Fibroblast of skin of scalp (primary cell): ENCODE measurements at regions not wholly inside any gene's neighbourhood (a gene's known extent, or its start where the extent isn't known, plus 50 kb on each side); places are given as distances from the start of the nearest gene placed in this dataset.

ENCODE experiments used
- DNase-seq: peaks from one replicate; pipeline ENCODE4 v3.0.0-alpha.2; 2013

DNA sequence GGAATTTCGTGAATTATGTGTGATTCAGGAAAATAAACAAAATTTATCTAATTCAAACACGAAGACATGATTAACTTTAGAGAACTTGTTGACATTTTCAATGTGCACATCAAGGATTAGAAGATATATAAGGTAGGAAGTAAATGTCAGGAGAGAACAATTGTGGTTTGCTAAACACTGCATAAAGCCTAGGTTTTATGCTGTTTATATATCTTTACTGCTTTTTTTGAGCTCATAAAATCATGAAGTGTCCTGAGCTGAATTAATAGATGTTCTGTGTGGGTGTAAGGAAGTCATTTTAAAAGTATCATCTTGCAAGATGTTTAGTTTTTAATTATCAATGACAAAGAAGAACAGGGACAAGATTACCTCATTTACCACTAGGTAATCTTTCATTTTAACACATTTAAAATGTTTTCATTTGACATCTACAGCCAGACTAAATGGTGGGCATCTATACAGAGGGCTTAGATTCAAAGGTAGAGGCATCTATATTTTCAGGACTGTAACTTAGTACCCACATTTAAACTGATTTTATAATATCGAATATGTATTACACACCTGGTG, 382.8 kb downstream of the ADAMTS20 start:
- no peak for DNase-seq

DNA sequence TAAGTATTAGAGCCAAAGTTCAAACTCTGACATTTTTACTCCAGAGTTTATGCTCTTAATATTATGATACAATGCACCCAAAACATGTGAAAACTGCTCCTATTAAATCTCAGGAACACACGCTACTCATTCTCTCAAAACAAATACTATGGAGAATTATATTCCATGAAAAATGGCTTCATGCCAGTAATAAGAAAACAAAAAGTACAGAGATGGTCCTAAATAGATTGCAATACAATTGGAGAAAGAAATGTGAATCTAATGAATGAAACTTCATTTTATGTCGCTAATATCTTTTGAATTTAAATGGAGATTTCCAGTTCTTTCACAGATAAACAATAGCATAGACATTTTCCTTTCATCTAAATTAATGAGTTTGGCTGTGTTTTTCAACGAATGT, 384.3 kb downstream of the ADAMTS20 start:
- DNase-seq = no peak

DNA sequence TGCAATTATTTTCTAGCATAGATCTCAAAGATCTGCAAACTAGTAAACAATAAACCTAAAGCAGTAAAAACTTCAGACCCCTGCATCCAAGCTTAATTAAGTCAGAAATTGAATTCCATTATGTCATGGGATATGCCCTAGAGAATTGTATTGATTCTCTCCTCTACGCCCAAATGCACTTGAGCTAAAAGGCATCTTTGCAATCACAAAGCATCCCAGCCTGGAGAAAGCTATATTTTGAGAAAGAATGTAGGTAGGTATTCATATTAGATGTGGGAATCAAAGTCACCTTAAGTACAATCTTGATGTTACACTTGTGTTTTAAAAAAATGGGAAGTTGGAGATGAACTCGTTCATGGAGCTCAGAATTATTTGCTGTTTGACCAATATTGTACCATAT, 386.7 kb downstream of the ADAMTS20 start:
- DNase-seq = no peak

DNA sequence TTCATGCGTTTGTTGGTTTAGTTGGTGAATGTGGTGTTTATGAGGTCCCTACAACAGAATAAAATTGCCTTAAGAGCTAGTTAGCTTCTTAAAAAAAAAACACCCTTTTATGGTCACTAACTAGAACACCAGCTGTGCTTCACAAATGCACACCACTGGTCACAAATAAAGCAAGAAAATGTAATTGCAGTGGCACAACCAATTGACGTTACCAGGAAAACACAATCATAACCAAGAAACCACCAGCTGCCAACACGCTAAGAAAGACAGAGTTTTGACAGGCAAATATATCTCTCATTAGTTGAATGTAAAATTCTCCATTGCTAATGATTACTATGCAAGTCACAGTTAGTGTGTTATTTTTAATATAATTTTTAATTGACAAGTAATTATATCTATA, 389.9 kb downstream of the ADAMTS20 start:
- DNase-seq = no peak

DNA sequence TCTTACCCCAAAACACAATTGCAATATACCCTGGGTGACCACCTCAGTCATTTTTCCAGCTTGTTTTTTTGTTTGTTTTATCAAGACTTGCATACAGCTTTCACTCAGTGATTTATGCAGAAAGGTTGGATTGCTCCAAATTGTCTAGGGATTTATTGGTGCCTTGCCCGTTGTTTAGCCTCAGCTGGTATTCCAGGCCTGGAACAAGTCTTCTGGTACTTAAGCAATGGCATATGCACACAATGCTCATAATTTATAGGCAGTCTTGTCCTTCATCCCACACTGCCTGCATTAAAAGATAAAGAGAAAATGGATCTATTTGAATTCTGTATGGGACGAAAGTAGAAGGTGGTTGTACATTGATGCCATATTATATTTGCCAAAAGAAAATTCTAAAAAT, 392.5 kb downstream of the ADAMTS20 start:
- DNase-seq = no peak

DNA sequence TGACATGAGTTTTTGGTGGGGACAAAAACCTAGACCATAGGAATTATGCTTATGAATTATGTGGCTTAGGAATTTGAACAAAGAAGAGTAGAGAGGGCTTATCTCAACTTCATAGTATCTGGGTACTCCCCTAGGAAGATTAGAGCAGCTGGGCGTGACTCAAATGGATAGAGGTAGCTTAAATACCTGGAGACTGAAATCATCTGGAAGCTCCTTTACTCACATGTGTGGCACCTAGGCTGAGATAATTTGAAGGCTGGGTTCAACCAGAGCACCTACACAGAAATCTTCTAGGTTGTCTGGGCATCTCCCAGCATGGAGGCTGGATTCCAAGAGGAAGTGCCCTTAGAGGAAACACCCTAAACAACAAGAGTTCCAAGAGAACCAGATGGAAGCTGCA, 393.9 kb downstream of the ADAMTS20 start:
- DNase-seq = no peak

DNA sequence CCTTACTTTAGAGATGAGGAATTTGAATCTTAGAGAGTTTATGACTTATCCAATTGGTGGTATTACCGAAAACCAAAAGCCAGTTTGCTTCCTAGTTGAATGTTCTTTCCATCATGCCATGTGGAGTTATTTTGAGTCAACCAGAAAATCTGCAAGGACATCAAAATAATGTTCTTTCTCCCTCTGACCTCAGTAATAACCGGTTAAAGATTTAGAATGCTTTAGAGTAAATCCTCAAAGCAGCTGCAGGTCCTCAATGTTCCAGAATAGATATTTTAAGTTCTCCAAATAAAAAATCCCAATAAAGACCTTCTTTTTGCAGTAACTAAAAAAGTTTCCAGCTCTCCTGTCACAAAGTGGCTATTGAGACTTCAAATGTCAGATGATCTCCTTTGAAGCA, 396.6 kb downstream of the ADAMTS20 start:
- DNase-seq = no peak

DNA sequence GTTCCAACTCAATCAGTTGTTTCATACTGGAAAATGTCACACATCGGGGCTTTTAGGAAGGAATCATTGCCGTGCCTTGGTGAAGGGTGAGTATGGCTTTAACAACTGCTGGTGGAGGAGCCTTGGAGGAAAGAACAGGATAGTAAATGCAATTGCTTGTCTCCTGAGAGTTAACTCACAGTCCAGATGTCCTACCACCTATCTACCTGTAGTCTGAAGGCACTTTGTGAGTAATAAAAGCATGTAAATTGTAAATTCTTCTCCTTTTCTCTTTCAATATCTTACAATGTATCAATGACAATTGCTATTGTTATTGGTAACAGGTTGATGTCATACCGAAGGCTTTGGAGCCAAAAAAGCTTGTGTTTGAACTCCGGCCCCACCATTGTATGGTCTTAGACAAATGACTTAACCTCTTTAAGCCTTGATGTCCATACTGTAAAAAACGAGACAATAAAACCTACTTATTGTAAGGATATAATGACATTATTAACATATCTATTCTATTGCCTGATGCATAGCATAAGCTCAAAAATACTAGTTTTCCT, 397.4 kb downstream of the ADAMTS20 start:
- DNase-seq = no peak

DNA sequence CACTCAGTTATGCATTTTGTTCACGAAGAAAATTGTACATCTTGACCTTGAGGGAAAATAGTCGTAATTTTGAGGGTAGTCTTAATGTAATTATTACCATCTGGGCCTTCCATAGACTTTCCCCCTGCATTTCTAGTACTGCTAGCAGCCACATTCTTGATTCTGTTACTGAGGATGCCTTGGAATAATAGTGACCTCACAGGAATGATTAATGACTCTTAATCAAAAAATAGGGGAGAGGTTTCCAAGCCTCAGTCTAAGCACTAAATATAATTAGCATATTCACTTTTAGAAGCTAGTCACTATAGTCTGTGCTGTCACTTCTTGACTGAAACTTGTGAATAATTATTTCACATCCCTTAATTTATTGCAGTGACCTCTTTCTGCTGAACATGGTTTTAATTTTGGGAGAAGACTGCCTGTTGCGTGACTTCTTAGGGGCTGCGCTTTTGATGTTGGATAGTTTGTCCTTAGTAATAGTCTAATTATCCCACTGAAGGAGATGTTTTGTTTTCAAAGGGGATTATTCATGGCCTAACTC, 400.5 kb downstream of the ADAMTS20 start:
- DNase-seq = peak; percentile 92

DNA sequence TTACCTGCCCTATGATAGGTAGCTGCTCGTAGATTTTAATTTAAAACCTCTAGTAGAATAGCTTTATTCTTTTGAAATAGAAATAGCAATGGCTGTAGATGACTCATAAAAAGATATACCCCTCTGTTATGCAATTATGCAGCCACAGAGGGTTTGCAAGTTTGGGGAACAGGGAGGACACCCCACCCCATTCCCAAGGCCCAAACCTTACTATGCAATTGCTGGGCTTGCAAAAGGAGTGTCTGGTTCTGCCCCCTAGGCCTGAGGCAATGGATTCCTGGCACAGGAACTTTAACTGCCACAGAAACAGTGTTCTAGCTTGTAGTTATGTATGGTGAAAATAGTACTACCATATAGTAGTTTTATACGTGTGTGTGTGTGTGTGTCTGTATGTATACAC, 403.3 kb downstream of the ADAMTS20 start:
- DNase-seq = no peak

DNA sequence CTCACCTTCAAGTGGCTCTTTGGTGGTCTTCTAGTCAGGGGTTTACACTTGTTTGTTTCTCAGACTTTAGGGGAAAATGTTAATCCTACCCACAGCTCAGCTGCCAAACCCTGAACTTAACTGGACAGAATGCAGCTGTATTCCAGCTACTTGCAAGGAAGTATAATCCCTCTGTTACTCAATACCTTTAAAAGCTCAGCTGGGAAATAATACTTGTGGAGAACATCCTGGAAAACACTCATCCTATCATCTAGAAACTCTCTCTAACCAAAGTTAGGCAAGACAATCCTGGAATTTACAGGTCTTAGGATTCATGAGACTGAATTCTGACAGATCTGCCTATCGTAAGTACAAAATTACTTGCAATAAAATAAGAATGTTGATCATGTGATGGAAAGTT, 404.1 kb downstream of the ADAMTS20 start:
- no peak for DNase-seq

DNA sequence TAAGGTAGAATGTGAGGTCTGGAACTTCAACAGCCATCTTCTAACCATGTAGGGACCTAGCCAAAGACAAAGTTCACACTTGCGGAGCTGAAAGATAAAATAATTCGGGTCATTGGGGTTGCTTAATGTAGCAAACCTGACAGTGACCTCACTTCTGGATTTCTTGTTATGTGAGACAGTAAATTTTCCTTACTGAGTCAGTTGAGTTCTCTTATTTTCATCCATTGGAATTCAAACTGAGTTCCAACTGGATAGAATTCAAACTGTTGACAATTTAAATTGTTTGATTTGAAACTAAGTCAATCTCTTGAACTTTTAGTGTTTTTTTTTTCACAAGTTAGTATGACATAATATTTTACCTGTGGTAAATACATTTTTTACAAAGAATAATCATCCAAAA, 406.5 kb downstream of the ADAMTS20 start:
- no peak for DNase-seq

DNA sequence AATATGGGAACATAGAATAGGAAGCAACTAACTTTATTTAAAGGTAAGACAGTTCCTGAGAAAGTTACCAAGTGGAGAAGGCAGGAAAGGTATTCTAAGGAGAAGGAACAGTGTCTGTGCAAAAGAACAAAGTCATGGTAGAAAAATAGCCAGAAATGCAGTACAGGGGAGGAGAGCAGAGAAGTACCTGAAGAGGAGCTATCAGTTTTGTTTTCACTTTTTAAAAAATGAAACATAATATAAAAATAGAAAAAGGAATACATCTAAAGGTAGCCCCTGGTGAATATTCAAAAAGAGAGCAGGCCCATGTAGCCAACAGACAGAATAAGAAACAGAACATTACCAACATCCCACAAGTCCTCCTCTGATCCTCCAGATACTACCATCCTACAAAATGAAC, 408.7 kb downstream of the ADAMTS20 start:
- no peak for DNase-seq

DNA sequence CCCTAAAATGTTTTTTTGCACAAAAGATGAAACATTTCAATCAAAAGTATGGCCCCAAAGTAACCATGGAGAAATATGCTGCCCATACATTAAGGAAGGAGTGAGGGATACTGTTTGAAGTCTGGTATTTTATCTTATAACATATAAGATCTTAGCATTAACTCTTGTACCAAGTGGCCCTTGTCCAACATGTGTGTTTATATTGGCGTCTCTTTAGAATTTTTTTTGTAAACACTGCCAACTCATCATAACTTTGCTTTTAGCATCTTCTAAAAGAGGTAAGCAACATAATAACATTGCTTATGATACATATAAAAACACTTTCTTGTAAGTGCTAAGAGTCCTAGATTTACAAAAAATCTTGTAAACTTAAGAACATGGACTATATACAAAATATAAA, 419.7 kb downstream of the ADAMTS20 start:
- DNase-seq = no peak

DNA sequence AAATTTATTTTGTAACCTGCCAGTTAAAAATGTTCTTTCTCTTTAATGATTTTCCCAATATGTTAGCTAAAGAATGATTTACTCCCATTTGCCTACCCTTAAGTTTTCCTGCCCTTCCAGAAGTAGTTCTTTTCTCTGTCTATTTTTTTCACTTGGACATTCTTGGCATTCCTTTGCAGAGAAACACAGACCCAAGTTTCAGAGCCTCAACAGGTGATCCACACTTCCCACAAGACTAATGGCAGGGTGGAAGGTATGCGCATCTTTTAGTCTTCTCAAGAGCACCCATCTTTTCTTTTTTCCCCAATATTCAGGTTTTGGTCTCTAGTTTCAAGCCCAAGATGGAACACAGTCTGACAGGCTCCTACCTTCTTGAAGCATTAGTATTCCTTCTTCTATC, 420.7 kb downstream of the ADAMTS20 start:
- peak; percentile 35 for DNase-seq

DNA sequence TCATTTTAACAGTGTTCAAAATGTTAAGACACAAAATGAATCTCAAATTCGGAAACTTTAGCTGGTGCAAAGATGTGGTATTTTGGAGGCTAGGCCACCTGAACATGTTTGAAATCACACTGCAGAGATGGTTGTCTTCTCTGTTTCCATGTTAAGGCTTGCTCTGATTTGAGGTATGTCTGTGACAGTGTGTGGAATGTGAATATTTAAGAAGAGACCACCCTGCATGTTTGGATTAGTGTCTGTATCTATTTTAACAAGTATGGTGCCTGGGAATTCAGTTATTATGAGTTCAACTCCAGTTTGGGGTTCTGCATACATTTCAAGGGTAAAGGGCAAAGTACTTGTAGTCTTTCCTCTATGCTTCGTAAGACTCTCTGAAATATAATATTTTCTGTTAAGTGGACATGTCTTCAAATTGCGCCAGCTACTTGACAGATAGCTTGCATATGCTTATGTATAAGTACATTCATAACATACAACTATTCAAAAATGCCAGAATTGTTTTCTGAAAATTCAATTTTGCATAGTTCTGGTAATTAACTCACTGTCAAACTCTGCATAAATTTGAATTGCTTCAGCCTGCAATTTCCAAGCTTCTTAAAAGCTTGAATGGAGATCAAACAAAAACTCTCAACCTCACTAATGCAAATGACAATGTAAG, 424.0 kb downstream of the ADAMTS20 start:
- DNase-seq = no peak

DNA sequence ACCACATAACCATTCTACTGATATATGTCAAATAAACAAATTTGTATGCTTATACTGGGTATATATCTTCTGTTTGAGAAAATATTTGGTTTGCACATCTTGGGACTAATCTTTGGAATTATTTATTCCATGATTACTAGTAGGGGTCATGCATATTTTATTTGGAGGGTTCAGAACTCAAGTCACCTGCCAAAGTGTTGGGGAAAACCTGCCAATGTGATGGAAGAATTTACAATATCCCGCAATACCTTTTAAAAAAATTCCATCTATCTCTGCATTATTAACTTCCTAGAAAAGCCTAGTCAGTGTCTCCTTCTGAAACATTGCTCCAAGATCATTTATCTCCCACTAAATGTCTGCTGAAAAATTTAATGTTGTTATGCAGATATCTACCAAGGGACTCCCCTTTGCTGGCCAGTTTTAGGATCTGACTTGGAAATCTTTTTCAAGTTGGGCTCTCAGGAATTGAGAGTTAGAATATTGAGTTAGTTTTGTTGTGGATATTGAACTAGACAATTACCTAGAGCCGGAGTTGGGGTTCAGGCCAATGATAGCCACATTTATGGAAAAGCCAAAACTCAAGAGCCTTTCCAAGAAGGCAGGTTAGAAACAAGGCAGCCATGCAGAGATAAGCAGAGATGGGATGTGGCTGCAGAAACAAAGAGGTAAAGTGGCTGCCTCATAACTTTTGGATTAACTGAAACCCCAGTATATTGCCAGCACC, 425.2 kb downstream of the ADAMTS20 start:
- no peak for DNase-seq

DNA sequence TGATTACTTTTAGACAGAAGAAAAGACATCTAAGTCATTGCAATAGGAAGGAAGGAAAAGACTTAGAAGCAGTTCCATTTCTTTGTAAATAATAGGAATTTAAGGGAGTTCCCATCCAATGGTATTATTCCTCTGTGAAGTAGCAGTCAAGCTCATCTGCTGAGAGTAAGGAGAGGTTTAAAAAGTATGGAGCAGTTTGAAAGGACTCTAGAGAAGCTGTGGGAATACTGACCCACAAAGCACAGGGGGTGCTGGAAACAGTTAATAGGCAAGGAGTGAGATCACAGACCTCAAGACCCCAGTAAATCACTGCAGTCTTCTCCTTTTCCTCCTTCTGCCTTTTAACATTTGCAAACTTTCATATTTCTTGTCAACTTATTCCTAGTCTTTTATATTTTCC, 428.5 kb downstream of the ADAMTS20 start:
- DNase-seq = no peak

DNA sequence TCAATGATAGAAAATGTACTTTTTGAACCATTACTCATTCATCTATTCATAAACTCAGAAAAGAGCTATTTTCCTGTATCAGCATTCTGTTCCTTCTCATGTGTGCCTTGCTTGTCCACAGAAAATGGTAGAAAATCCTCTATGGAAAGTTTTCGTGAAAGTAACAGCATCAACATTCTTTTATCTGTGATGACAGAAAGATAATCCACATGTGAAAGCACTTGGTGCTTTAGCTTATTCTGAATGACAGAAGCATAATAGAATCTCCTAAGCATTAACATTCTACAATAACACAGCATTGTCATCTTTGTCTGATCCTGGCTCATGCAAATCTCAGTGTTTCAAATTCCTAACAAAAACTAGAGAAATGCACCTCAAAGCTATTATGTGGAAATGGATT, 431.9 kb downstream of the ADAMTS20 start:
- no peak for DNase-seq

DNA sequence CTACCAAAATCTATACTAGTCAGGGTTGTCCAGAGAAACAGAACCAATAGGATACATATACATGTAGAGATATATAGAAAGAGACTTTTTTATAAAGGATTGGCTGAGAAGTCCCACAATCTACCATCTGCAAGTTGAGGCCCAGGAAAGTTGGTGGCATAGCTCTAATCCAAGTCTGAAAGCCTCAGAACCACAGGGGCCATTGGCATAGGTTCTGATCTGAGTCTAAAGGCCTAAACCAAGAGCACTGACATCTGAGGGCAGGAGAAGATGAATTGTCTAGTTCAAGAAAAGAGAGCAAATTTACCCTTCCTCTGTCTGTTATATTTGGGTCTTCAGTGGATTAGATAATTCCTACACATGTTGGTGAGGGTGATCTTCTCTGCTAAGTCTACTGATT, 433.1 kb downstream of the ADAMTS20 start:
- DNase-seq = no peak

DNA sequence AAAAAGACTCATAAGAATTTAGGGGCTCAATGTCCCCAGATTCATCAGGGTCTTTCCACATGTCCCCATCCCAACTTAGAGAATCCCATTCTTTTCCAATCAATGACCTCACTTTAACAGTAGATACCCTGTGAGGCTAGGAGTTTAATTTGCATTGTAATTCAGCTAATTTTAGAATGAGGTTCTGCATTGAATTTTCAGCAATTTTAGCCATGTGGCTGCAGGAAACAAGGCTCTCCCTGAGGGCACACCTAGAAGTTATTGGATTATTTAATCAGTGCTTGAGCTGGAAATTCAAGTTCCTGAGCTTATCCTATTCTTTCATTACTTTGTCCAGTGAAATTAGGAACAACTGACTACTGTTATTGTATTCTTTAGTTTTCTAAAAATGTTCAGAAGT, 433.8 kb downstream of the ADAMTS20 start:
- DNase-seq = no peak

DNA sequence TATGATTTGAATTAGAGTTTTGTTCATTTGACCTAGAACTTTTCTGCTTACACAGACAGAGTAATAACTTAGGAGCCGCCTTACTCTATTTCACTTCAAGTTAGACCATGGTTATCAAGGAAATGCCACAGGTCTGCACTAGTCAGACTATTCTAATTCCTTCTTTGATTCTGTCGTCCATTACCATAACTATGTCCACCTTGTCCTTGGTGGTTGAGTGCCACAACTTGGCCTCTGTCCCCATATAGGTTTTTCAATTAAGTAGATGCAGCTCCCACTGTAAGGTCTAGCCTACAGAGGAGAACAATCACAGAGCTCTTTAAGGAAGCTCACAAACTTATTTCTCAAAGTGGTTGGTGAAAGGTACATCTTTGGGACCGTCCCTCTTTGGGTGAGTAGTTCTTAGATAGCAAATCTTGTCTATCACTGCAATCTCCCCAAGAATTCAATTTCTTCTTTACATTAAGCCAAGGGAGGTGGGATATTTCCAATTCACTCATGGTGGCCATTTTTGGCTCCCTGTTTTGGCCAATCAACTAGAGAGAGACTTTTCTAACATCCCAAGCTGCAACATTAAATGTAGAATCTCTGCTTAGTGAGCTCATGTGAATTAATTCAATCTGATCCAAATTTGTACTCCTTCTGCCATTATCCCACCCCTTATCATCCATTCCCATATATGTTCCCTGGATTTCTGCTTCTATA, 434.6 kb downstream of the ADAMTS20 start:
- no peak for DNase-seq
